K562 (cell line): ENCODE measurements at regions not wholly inside any gene's neighbourhood (a gene's known extent, or its start where the extent isn't known, plus 50 kb on each side); places are given as distances from the start of the nearest gene placed in this dataset.

Experiments
- ATAC-seq: fragments of 200-7000 bp; cut with Tn5 transposase; 3 replicates; pipeline ENCODE4 v1.9.1; 2020; ENCODE audit warnings: moderate library complexity
- BruUV-seq: library from RNA; stranded (reverse); fragments of 400-500 nt; replicated peaks from 2 replicates; lab custom pipeline; 2021; lab: Mats Ljungman, UMichigan
- CTCF ChIA-PET: fragments of 300-600 bp; formaldehyde crosslinking; extraction: SDS; loops from one replicate; lab custom pipeline; 2021; ENCODE audit warnings: low intra/inter-chr PET ratio; lab: Yijun Ruan, JAX
- POLR2A ChIA-PET: fragments of 300-600, 350-650 bp; sonication (Branson Sonifier 250); formaldehyde crosslinking; extraction: SDS; loops from one replicate; lab custom pipeline; 2021; ENCODE audit warnings: antibody characterized with exemption, inconsistent platforms; lab: Yijun Ruan, JAX
- DNase-seq, 4 experiments: peaks; one replicate each; pipeline versions ENCODE4 v3.0.0 to v3.0.0-alpha.2; 2011 to 2018; ENCODE audit warnings: low spot score in 3 of 4, mixed read lengths in 3 of 4; ENCODE audit errors: extremely low read depth in 1 of 4
- FAIRE-seq: peaks from 2 replicates; lab custom pipeline; 2011; peaks lifted over from hg19 to GRCh38; lab: Jason Lieb, UNC
- H2AFZ ChIP-seq: 2 replicates; pipeline ENCODE4 v1.6.0; 2011; ENCODE audit warnings: low read depth, low read length, control low read depth, inconsistent platforms
- H3K27ac ChIP-seq: fragments of 200-600 bp; 3 replicates; pipeline ENCODE4 v1.8.0; 2011; ENCODE audit warnings: low read depth, mild to moderate bottlenecking, control low read depth, inconsistent platforms, low read length, moderate library complexity, mixed read lengths; ENCODE audit errors: extremely low read depth
- H3K27me3 ChIP-seq, 2 experiments: fragments of 300-600 bp in 1 of 2; 2 replicates in 1 of 2; 3 replicates in 1 of 2; pipeline versions ENCODE4 v1.6.0 to v1.8.0; 2011; ENCODE audit warnings: inconsistent platforms in 2 of 2, low read length in 2 of 2, mild to moderate bottlenecking in 1 of 2, mixed read lengths in 1 of 2, moderate library complexity in 1 of 2; ENCODE audit not compliant: control insufficient read depth in 2 of 2, insufficient read depth in 2 of 2
- H3K36me3 ChIP-seq: fragments of 300-600 bp; 3 replicates; pipeline ENCODE4 v1.8.0; 2011; ENCODE audit warnings: mild to moderate bottlenecking, low read length, inconsistent platforms; ENCODE audit not compliant: control insufficient read depth, insufficient read depth
- H3K4me1 ChIP-seq, 2 experiments: fragments of 200-600 bp in 1 of 2; replicated peaks in 1 of 2; 2 replicates in 1 of 2; 3 replicates in 1 of 2; pipeline versions ENCODE4 v1.5.1 to v1.8.0; 2011; ENCODE audit warnings: inconsistent platforms in 2 of 2, low read length in 2 of 2, mild to moderate bottlenecking in 1 of 2, mixed read lengths in 1 of 2, moderate library complexity in 1 of 2; ENCODE audit not compliant: control insufficient read depth in 2 of 2, insufficient read depth in 2 of 2
- H3K4me2 ChIP-seq: 2 replicates; pipeline ENCODE4 v1.6.1; 2011; ENCODE audit warnings: low read length, control low read depth, inconsistent platforms, mixed read lengths; ENCODE audit not compliant: insufficient read depth
- H3K4me3 ChIP-seq: fragments of 200-600 bp; sonication (generic), shearing (Covaris generic); 2 replicates; pipeline ENCODE4 v1.5.1; 2016; ENCODE audit warnings: control low read depth, inconsistent platforms
- H3K79me2 ChIP-seq: fragments of 200-600 bp; 3 replicates; pipeline ENCODE4 v1.8.0; 2011; ENCODE audit warnings: low read length, inconsistent platforms; ENCODE audit not compliant: control insufficient read depth, insufficient read depth
- H3K9ac ChIP-seq, 2 experiments: 2 replicates each; pipeline versions ENCODE4 v1.6.0 to v1.6.1; 2011; ENCODE audit warnings: low read depth in 2 of 2, low read length in 2 of 2, control low read depth in 1 of 2, inconsistent platforms in 1 of 2, mild to moderate bottlenecking in 1 of 2, mixed read lengths in 1 of 2; ENCODE audit not compliant: insufficient read depth in 1 of 2
- H3K9me1 ChIP-seq: one replicate; pipeline ENCODE4 v1.6.0; 2011; ENCODE audit warnings: inconsistent platforms, mild to moderate bottlenecking, low read length, moderate library complexity; ENCODE audit not compliant: control insufficient read depth, insufficient read depth
- H3K9me3 ChIP-seq: replicated peaks from 2 replicates; pipeline ENCODE4 v1.5.1; 2011; ENCODE audit warnings: low read depth, low read length, inconsistent platforms; ENCODE audit not compliant: control insufficient read depth, insufficient read depth
- H4K20me1 ChIP-seq: replicated peaks from 2 replicates; pipeline ENCODE4 v1.6.1; 2011; ENCODE audit warnings: low read length, inconsistent platforms, mixed read lengths; ENCODE audit not compliant: control insufficient read depth, insufficient read depth
- ARHGAP35 ChIP-seq: fragments of 450-650 bp; IDR thresholded peaks from 2 replicates; pipeline ENCODE4 v1.6.1; 2018; ENCODE audit not compliant: partially characterized antibody
- CBX3 ChIP-seq, 2 experiments: IDR thresholded peaks; 1 replicate in 1 of 2; 2 replicates in 1 of 2; pipeline ENCODE4 v1.6.1; 2012; ENCODE audit warnings: inconsistent platforms in 2 of 2, low read length in 2 of 2, borderline replicate concordance in 1 of 2, control low read depth in 1 of 2
- EZH2 ChIP-seq: IDR thresholded peaks from 2 replicates; pipeline ENCODE4 v1.6.1; 2012; ENCODE audit warnings: low read depth, mild to moderate bottlenecking, inconsistent platforms, low read length, borderline replicate concordance
- KLF16 ChIP-seq: IDR thresholded peaks from 2 replicates; pipeline ENCODE4 v1.6.1; 2016; ENCODE audit warnings: antibody characterized with exemption
- MAFG ChIP-seq: fragments of 450-650 bp; conservative IDR thresholded peaks from 2 replicates; pipeline ENCODE4 v1.6.1; 2016; ENCODE audit warnings: missing genetic modification characterization, missing compliant biosample characterization
- MBD2 ChIP-seq: sonication (generic); IDR thresholded peaks from 2 replicates; pipeline ENCODE4 v1.6.1; 2016; ENCODE audit warnings: low read depth, borderline replicate concordance
- MCM3 ChIP-seq: fragments of 450-650 bp; IDR thresholded peaks from 2 replicates; pipeline ENCODE4 v1.6.1; 2016
- MNT ChIP-seq, 2 experiments: fragments of 450-650 bp; conservative IDR thresholded peaks; 2 replicates each; pipeline ENCODE4 v1.6.1; 2017; ENCODE audit warnings: mild to moderate bottlenecking in 2 of 2, moderate library complexity in 2 of 2
- NR1H2 ChIP-seq: sonication (generic); formaldehyde crosslinking; IDR thresholded peaks from 2 replicates; pipeline ENCODE4 v1.4.0; 2020; ENCODE audit warnings: mild to moderate bottlenecking, missing genetic modification reagents
- SNAPC5 ChIP-seq: fragments of 250-450 bp; sonication (Bioruptor Pico); IDR thresholded peaks from 2 replicates; pipeline ENCODE4 v1.8.0; 2021; ENCODE audit warnings: moderate library complexity, mild to moderate bottlenecking, inconsistent platforms
- SUPT5H ChIP-seq: fragments of 450-650 bp; IDR thresholded peaks from 2 replicates; pipeline ENCODE4 v1.6.1; 2016
- ZNF140 ChIP-seq: fragments of 250-450 bp; sonication (Bioruptor Pico); IDR thresholded peaks from 2 replicates; pipeline ENCODE4 v1.8.0; 2021; ENCODE audit warnings: moderate library complexity, mild to moderate bottlenecking, inconsistent platforms
- ZNF24 ChIP-seq: fragments of 450-650 bp; IDR thresholded peaks from 2 replicates; pipeline ENCODE4 v1.6.1; 2016
- ZNF436 ChIP-seq: fragments of 250-450, 450-650 bp; sonication (Bioruptor Pico); formaldehyde crosslinking; IDR thresholded peaks from 2 replicates; pipeline ENCODE4 v1.7.0; 2020; ENCODE audit warnings: mild to moderate bottlenecking
- WGBS: fragments of 100-300 bp; shearing (Covaris generic); methylation state at CpG from one replicate; pipeline ENCODE4 v1.1.6; 2016; ENCODE audit warnings: low coverage, mixed read lengths; ENCODE audit not compliant: insufficient coverage; ENCODE audit errors: missing lambda C conversion rate; 5-methylcytosine and 5-hydroxymethylcytosine counted together
- in situ Hi-C: fragments of 300-500 bp; cut with MboI; formaldehyde crosslinking; loops from 4 replicates; pipeline ENCODE4 v1.15.0; 2018; ENCODE audit warnings: inconsistent platforms, mixed read lengths
- intact Hi-C: fragments of 100-400 bp; cut with micrococcal nuclease; formaldehyde crosslinking; loops from 2 replicates; pipeline ENCODE4 v1.14.2; 2022

GRCh38 chr2:236319036-236319435, 54.8 kb upstream of the ASB18 start:
- in situ Hi-C loops (no loop called here), intact Hi-C loops (no loop called here)
- no peak for DNase-seq
- Histone ChIP-seq H3K9me3 (no peaks in the 10 kb centered on the region), H3K9ac (no peak overlapping the region), H2AFZ (no peak overlapping the region), H3K36me3 (no peaks in the 10 kb centered on the region), H3K4me1 (no peaks in the 10 kb centered on the region), H3K4me2 (no peak overlapping the region), H4K20me1 (no peaks in the 10 kb centered on the region), H3K9me1 (no peaks in the 10 kb centered on the region), H3K4me3 (no peak overlapping the region), H3K27ac (no peak overlapping the region), H3K79me2 (no peaks in the 10 kb centered on the region), H3K27me3 (peaks cover 0 to 37% of the 10 kb centered on the region in 2 experiments; a peak in 4 of 5 replicates)
- ChIA-PET POLR2A (no interaction called here), CTCF (no interaction called here)
- BruUV-seq: no TSS peak
- 0% methylated on average over 5 of the region's 9 CpGs for WGBS
- FAIRE-seq: no peak
- ATAC-seq: no peak
- TF ChIP-seq KLF16 (no peak), SNAPC5 (no peak), CBX3 (IDR thresholded peaks at IDR 0.05; ENCODE audit: borderline replicate concordance in 1 of 2, low read length in 2 of 2) (no peak), EZH2 (no peak), ZNF24 (no peak), ZNF140 (CRISPR knock-in tag) (no peak), MCM3 (no peak), MAFG (tag) (no peak), MNT (conservative IDR thresholded peaks at IDR 0.05) (no peak), SUPT5H (no peak), NR1H2 (CRISPR knock-in tag) (no peak), ARHGAP35 (no peak), ZNF436 (CRISPR knock-in tag) (no peak), MBD2 (no peak)
